ENCODE measurements at regions not wholly inside any gene's neighbourhood (a gene's known extent, or its start where the extent isn't known, plus 50 kb on each side); places are given as distances from the start of the nearest gene placed in this dataset.

GRCh38 chr3:135809021-135809634 is 156.4 kb upstream of the PPP2R3A start:
- H3K27me3 ChIP-seq (ENCODE audit: control insufficient read depth in 2 of 2, insufficient read depth in 2 of 2, low read length in 2 of 2) = no peaks in the 10 kb centered on the region
- POLR2A ChIA-PET = no interaction called here
- H3K4me1 ChIP-seq (replicated peaks in 1 of 2; ENCODE audit: control insufficient read depth in 2 of 2, insufficient read depth in 2 of 2, low read length in 2 of 2) = no peaks in the 10 kb centered on the region
- intact Hi-C loops (cut with micrococcal nuclease) (no loop called here), in situ Hi-C loops (cut with MboI) (no loop called here)
- no peak overlapping the region for H2AFZ ChIP-seq (ENCODE audit: low read depth, low read length)
- H3K79me2 ChIP-seq (ENCODE audit: control insufficient read depth, insufficient read depth, low read length) = no peaks in the 10 kb centered on the region
- DNase-seq (ENCODE audit: extremely low read depth in 1 of 4, low spot score in 3 of 4) = no peak
- no peak overlapping the region for H3K4me2 ChIP-seq (ENCODE audit: insufficient read depth, low read length)
- H3K9me3 ChIP-seq (replicated peaks; ENCODE audit: control insufficient read depth, insufficient read depth, low read depth, low read length) = no peaks in the 10 kb centered on the region
- CTCF ChIA-PET (ENCODE audit: low intra/inter-chr PET ratio) = no interaction called here
- no peak for ATAC-seq
- H3K4me3 ChIP-seq = no peak overlapping the region
- BruUV-seq (replicated peaks) = no TSS peak
- 0% methylated on average over 4 of the region's 4 CpGs for WGBS (ENCODE audit: insufficient coverage, low coverage, missing lambda C conversion rate)
- no peaks in the 10 kb centered on the region for H4K20me1 ChIP-seq (replicated peaks; ENCODE audit: control insufficient read depth, insufficient read depth, low read length)
- no peaks in the 10 kb centered on the region for H3K9me1 ChIP-seq (ENCODE audit: control insufficient read depth, insufficient read depth, low read length)
- no peaks in the 10 kb centered on the region for H3K36me3 ChIP-seq (ENCODE audit: control insufficient read depth, insufficient read depth, low read length)
- no peak for FAIRE-seq
- no peak overlapping the region for H3K27ac ChIP-seq (ENCODE audit: extremely low read depth, low read depth, low read length)
- no peak overlapping the region for H3K9ac ChIP-seq (ENCODE audit: insufficient read depth in 1 of 2, low read depth in 2 of 2, low read length in 2 of 2)
- TF ChIP-seq BRF2 (IDR thresholded peaks at IDR 0.05; ENCODE audit: borderline replicate concordance, insufficient read depth, insufficient read length) (no peak), RNF2 (IDR thresholded peaks at IDR 0.05) (no peak), CTBP1 (IDR thresholded peaks at IDR 0.05; ENCODE audit: borderline replicate concordance) (no peak), ZBED1 (IDR thresholded peaks at IDR 0.05) (no peak), MYC (IDR thresholded peaks at IDR 0.05; ENCODE audit: low read depth, low read length) (no peak), MYC (CRISPR knock-in tag; IDR thresholded peaks at IDR 0.05; ENCODE audit: borderline replicate concordance, low read depth) (no peak), POLR2H (tag; IDR thresholded peaks at IDR 0.05; ENCODE audit: low read depth) (no peak), BRF1 (IDR thresholded peaks at IDR 0.05; ENCODE audit: borderline replicate concordance, extremely low read depth, insufficient read length) (no peak), ATF3 (IDR thresholded peaks at IDR 0.05) (no peak), ATF3 (CRISPR knock-in tag; conservative IDR thresholded peaks at IDR 0.05) (no peak), MITF (IDR thresholded peaks at IDR 0.05) (no peak), RBM17 (IDR thresholded peaks at IDR 0.05; ENCODE audit: borderline replicate concordance, low read depth, low read length) (no peak), E2F1 (CRISPR knock-in tag; IDR thresholded peaks at IDR 0.05) (no peak), ZNF121 (CRISPR knock-in tag; conservative IDR thresholded peaks at IDR 0.05) (no peak), MNT (conservative IDR thresholded peaks at IDR 0.05) (no peak), KLF16 (IDR thresholded peaks at IDR 0.05) (no peak), KLF10 (CRISPR knock-in tag; IDR thresholded peaks at IDR 0.05) (no peak)

Data from K562 (cell line).